GM12874 (cell line): ENCODE measurements at regions not wholly inside any gene's neighbourhood (a gene's known extent, or its start where the extent isn't known, plus 50 kb on each side); places are given as distances from the start of the nearest gene placed in this dataset.

Experiments used
- CTCF ChIP-seq: IDR thresholded peaks from 2 replicates; pipeline ENCODE4 v1.5.1; 2011; ENCODE audit warnings: low read depth, mild to moderate bottlenecking, control low read depth, low read length, moderate library complexity; ENCODE audit not compliant: insufficient read depth

- TF ChIP-seq CTCF: no peak
These were observed 154.7 kb upstream of the TMEM106B start for GRCh38 chr7:12056381-12056780.

- no peak for TF ChIP-seq CTCF
These were observed 154.1 kb upstream of the TMEM106B start for GRCh38 chr7:12056977-12057376.

GRCh38 chr7:12062062-12062461, 149.0 kb upstream of the TMEM106B start:
- peak; percentile 49; the same call in 1 of the 2 replicates for TF ChIP-seq CTCF

GRCh38 chr7:12064586-12065127, 146.4 kb upstream of the TMEM106B start:
- TF ChIP-seq CTCF: no peak

- no peak for TF ChIP-seq CTCF
These were observed 145.1 kb upstream of the TMEM106B start for GRCh38 chr7:12066004-12066403.

GRCh38 chr7:12066521-12066920, 144.6 kb upstream of the TMEM106B start:
- TF ChIP-seq CTCF: no peak

GRCh38 chr7:12067156-12067831, 143.8 kb upstream of the TMEM106B start:
- TF ChIP-seq CTCF: peak; percentile 62; the same call in 1 of the 2 replicates
